HG03520 (cell line): ENCODE measurements at regions not wholly inside any gene's neighbourhood (a gene's known extent, or its start where the extent isn't known, plus 50 kb on each side); places are given as distances from the start of the nearest gene placed in this dataset.

Source experiments
- ATAC-seq: cut with Tn5 transposase; IDR thresholded peaks from one replicate; pipeline ENCODE4 v1.9.1; 2021; ENCODE audit warnings: mild to moderate bottlenecking, moderate library complexity; ENCODE audit not compliant: unreplicated experiment

GRCh38 chr15:39430389-39430788 lies 150.5 kb upstream of the THBS1 start:
- no peak for ATAC-seq

- ATAC-seq: no peak
These were observed 149.5 kb upstream of the THBS1 start for GRCh38 chr15:39431376-39431775.

GRCh38 chr15:39432026-39432425 lies 148.9 kb upstream of the THBS1 start:
- no peak for ATAC-seq

- ATAC-seq: no peak
These were observed 147.9 kb upstream of the THBS1 start for GRCh38 chr15:39432912-39433348.

GRCh38 chr15:39433376-39433775 lies 147.5 kb upstream of the THBS1 start:
- ATAC-seq: no peak

- no peak for ATAC-seq
These were observed 146.7 kb upstream of the THBS1 start for GRCh38 chr15:39434163-39434562.

- ATAC-seq: no peak
These were observed 146.1 kb upstream of the THBS1 start for GRCh38 chr15:39434751-39435238.

- ATAC-seq: no peak
These were observed 145.6 kb upstream of the THBS1 start for GRCh38 chr15:39435244-39435643.

- no peak for ATAC-seq
These were observed 142.6 kb upstream of the THBS1 start for GRCh38 chr15:39438260-39438659.

GRCh38 chr15:39438799-39439592 lies 141.9 kb upstream of the THBS1 start:
- ATAC-seq: no peak

- ATAC-seq: no peak
These were observed 138.0 kb upstream of the THBS1 start for GRCh38 chr15:39442898-39443297.

GRCh38 chr15:39443659-39444219 lies 137.1 kb upstream of the THBS1 start:
- ATAC-seq: no peak

- ATAC-seq: no peak
These were observed 136.0 kb upstream of the THBS1 start for GRCh38 chr15:39444735-39445470.

- ATAC-seq: no peak
These were observed 134.9 kb upstream of the THBS1 start for GRCh38 chr15:39445931-39446330.

GRCh38 chr15:39447346-39447745 lies 133.5 kb upstream of the THBS1 start:
- ATAC-seq: no peak

- ATAC-seq: no peak
These were observed 133.0 kb upstream of the THBS1 start for GRCh38 chr15:39447881-39448280.

- ATAC-seq: no peak
These were observed 132.5 kb upstream of the THBS1 start for GRCh38 chr15:39448409-39448808.

GRCh38 chr15:39451121-39451688 lies 129.7 kb upstream of the THBS1 start:
- ATAC-seq: no peak

GRCh38 chr15:39451871-39452270 lies 129.0 kb upstream of the THBS1 start:
- no peak for ATAC-seq

- ATAC-seq: peak; percentile 87
These were observed 127.3 kb upstream of the THBS1 start for GRCh38 chr15:39453620-39454019.

GRCh38 chr15:39454189-39454986 lies 126.5 kb upstream of the THBS1 start:
- ATAC-seq: no peak
